Esophagus squamous epithelium (tissue), 5 donors: ENCODE measurements at regions not wholly inside any gene's neighbourhood (a gene's known extent, or its start where the extent isn't known, plus 50 kb on each side); places are given as distances from the start of the nearest gene placed in this dataset.

ENCODE experiments used
- DNase-seq: peaks from one replicate; lab custom pipeline; 2025; lab: John Stamatoyannopoulos, UW
- H3K27ac ChIP-seq, 4 donors: fragments of 200-600 bp; sonication (generic); one replicate each; pipeline ENCODE4 v1.5.1; 2016 to 2019; ENCODE audit warnings: mild to moderate bottlenecking in 1 of 4
- H3K27me3 ChIP-seq, 4 donors: fragments of 200-600 bp; sonication (generic); 1 replicate in 3 of 4; 2 replicates in 1 of 4; pipeline versions ENCODE4 v1.5.1 to v1.6.0; 2017 to 2021; ENCODE audit warnings: antibody characterized with exemption in 1 of 4
- H3K36me3 ChIP-seq, 3 donors: fragments of 200-600 bp; sonication (generic); one replicate each; pipeline ENCODE4 v1.5.1; 2016 to 2019
- H3K4me1 ChIP-seq, 3 donors: fragments of 200-600 bp; sonication (generic); one replicate each; pipeline ENCODE4 v1.5.1; 2017 to 2019
- H3K4me3 ChIP-seq, 4 donors: fragments of 200-600 bp; sonication (generic); 1 replicate in 3 of 4; 2 replicates in 1 of 4; pipeline ENCODE4 v1.5.1; 2016 to 2019; ENCODE audit warnings: mild to moderate bottlenecking in 2 of 4, moderate library complexity in 1 of 4
- H3K9me3 ChIP-seq, 3 donors: fragments of 200-600 bp; sonication (generic); one replicate each; pipeline ENCODE4 v1.5.1; 2016 to 2019
- CTCF ChIP-seq, 6 experiments: fragments of 450-650 bp in 4 of 6; fragments of 200-600 bp in 2 of 6; sonication (generic) in 2 of 6; IDR thresholded peaks; one replicate each; pipeline ENCODE4 v1.5.1; 2016 to 2019; ENCODE audit warnings: antibody characterized with exemption in 6 of 6, mild to moderate bottlenecking in 4 of 6, moderate library complexity in 4 of 6
- POLR2A ChIP-seq, 4 donors: fragments of 450-650 bp; IDR thresholded peaks; one replicate each; pipeline ENCODE4 v1.6.1; 2017; ENCODE audit warnings: antibody characterized with exemption in 4 of 4, mild to moderate bottlenecking in 4 of 4, moderate library complexity in 3 of 4
- WGBS, 2 donors: methylation state at CpG; one replicate each; pipeline ENCODE4 v1.1.5; 2018; 5-methylcytosine and 5-hydroxymethylcytosine counted together
- intact Hi-C: fragments of 100-400 bp; cut with DNase I; formaldehyde crosslinking; loops from one replicate; pipeline ENCODE4 v1.15.0; 2022
- donor health status: DM: yes; HTN: yes; CAD: no.

- Histone ChIP-seq H3K4me1 (peaks cover 0 to 17% (median 0%) of the 10 kb centered on the region in 3 donors), H3K36me3 (no peaks in the 10 kb centered on the region), H3K4me3 (no peak overlapping the region), H3K9me3 (no peaks in the 10 kb centered on the region), H3K27me3 (peaks cover 0 to 94% (median 0%) of the 10 kb centered on the region in 4 donors), H3K27ac (no peak overlapping the region)
- TF ChIP-seq CTCF (IDR thresholded peaks at IDR 0.05) (no peak), POLR2A (IDR thresholded peaks at IDR 0.05) (no peak)
- intact Hi-C loops = no loop called here
- DNase-seq = no peak
- WGBS, 2 donors = 45 to 67% methylated on average over 3 to 6 of the region's 6 CpGs
Observed at GRCh38 chr17:79522414-79522813, 88.4 kb downstream of the RBFOX3 start.

GRCh38 chr17:79521225-79521624 is 89.6 kb downstream of the RBFOX3 start:
- peaks cover 0 to 17% (median 0%) of the 10 kb centered on the region in 3 donors for H3K4me1 ChIP-seq
- intact Hi-C loops = no loop called here
- H3K9me3 ChIP-seq = no peaks in the 10 kb centered on the region
- H3K36me3 ChIP-seq = no peaks in the 10 kb centered on the region
- 67 to 69% methylated on average over 4 of the region's 4 CpGs for WGBS, 2 donors
- TF ChIP-seq POLR2A (IDR thresholded peaks at IDR 0.05) = no peak
- no peak for TF ChIP-seq CTCF (IDR thresholded peaks at IDR 0.05)
- peaks cover 0 to 84% (median 0%) of the 10 kb centered on the region in 4 donors for H3K27me3 ChIP-seq
- no peak for DNase-seq
- H3K4me3 ChIP-seq = no peak overlapping the region
- H3K27ac ChIP-seq = no peak overlapping the region

- 48 to 59% methylated on average over 5 to 8 of the region's 39 CpGs for whole genome bisulfite sequencing, 2 donors
- TF ChIP-seq POLR2A (IDR thresholded peaks at IDR 0.05) (no peak), CTCF (IDR thresholded peaks at IDR 0.05) (no peak)
- Histone ChIP-seq H3K9me3 (no peaks in the 10 kb centered on the region), H3K4me3 (no peak overlapping the region), H3K27me3 (peaks cover 0 to 78% (median 0%) of the 10 kb centered on the region in 4 donors), H3K36me3 (no peaks in the 10 kb centered on the region), H3K27ac (no peak overlapping the region), H3K4me1 (peaks cover 0 to 17% (median 0%) of the 10 kb centered on the region in 3 donors)
- intact Hi-C loops = no loop called here
- DNase-seq = no peak
Observed at GRCh38 chr17:79520167-79521165, 90.4 kb downstream of the RBFOX3 start.

GRCh38 chr17:79519601-79520000 is 91.2 kb downstream of the RBFOX3 start:
- 60% methylated on average over 1 of the region's 11 CpGs; no CpG with 5 or more reads in 1 of the 2 donors for WGBS, 2 donors
- no peak for TF ChIP-seq CTCF (IDR thresholded peaks at IDR 0.05)
- TF ChIP-seq POLR2A (IDR thresholded peaks at IDR 0.05) = no peak
- Histone ChIP-seq H3K27me3 (peaks cover 0 to 69% (median 0%) of the 10 kb centered on the region in 4 donors), H3K9me3 (no peaks in the 10 kb centered on the region), H3K27ac (no peak overlapping the region), H3K36me3 (no peaks in the 10 kb centered on the region), H3K4me3 (no peak overlapping the region), H3K4me1 (peaks cover 0 to 17% (median 0%) of the 10 kb centered on the region in 3 donors)
- intact Hi-C loops = no loop called here
- no peak for DNase-seq
